ENCODE measurements at regions not wholly inside any gene's neighbourhood (a gene's known extent, or its start where the extent isn't known, plus 50 kb on each side); places are given as distances from the start of the nearest gene placed in this dataset.

- TF ChIP-seq CTCF (conservative IDR thresholded peaks at IDR 0.05; ENCODE audit: low read depth, low read length) (no peak), EZH2 (IDR thresholded peaks at IDR 0.05; ENCODE audit: low read length, unreplicated experiment) (no peak)
Observed at GRCh38 chr17:77685881-77686486, 272.5 kb upstream of the TNRC6C start.

Measured in PC-3 (cell line).